Kidney (tissue), 13 donors: ENCODE measurements at regions not wholly inside any gene's neighbourhood (a gene's known extent, or its start where the extent isn't known, plus 50 kb on each side); places are given as distances from the start of the nearest gene placed in this dataset.

Experiments used
- DNase-seq, 5 donors: peaks; one replicate each; pipeline ENCODE4 v3.0.0-alpha.2; 2013 to 2020
- FAIRE-seq: peaks from 2 replicates; lab custom pipeline; 2012; peaks lifted over from hg19 to GRCh38; lab: Jason Lieb, UNC
- H3K27ac ChIP-seq, 2 donors: one replicate each; pipeline ENCODE4 v1.7.0; 2013; ENCODE audit warnings: low read depth in 2 of 2, low read length in 2 of 2, inconsistent platforms in 1 of 2
- H3K27me3 ChIP-seq: one replicate; pipeline ENCODE4 v1.7.1; 2013; ENCODE audit warnings: low read length, inconsistent platforms; ENCODE audit not compliant: control insufficient read depth, insufficient read depth
- H3K36me3 ChIP-seq, 3 donors: one replicate each; pipeline versions ENCODE4 v1.7.0 to v1.7.1; 2013; ENCODE audit warnings: low read length in 3 of 3, control low read depth in 1 of 3, inconsistent platforms in 1 of 3; ENCODE audit not compliant: insufficient read depth in 3 of 3, control insufficient read depth in 2 of 3
- H3K4me1 ChIP-seq, 3 donors: one replicate each; pipeline versions ENCODE4 v1.7.0 to v1.7.1; 2013; ENCODE audit warnings: low read length in 3 of 3, inconsistent platforms in 1 of 3, low read depth in 1 of 3; ENCODE audit not compliant: control insufficient read depth in 2 of 3, insufficient read depth in 2 of 3
- H3K4me3 ChIP-seq, 3 donors: one replicate each; pipeline versions ENCODE4 v1.7.0 to v1.8.1; 2013; ENCODE audit warnings: low read length in 3 of 3, control low read depth in 1 of 3, inconsistent platforms in 1 of 3
- H3K9ac ChIP-seq, 3 donors: one replicate each; pipeline versions ENCODE4 v1.7.0 to v1.7.1; 2013; ENCODE audit warnings: low read length in 3 of 3, control low read depth in 1 of 3, inconsistent platforms in 1 of 3
- H3K9me3 ChIP-seq, 3 donors: one replicate each; pipeline versions ENCODE4 v1.7.0 to v1.7.1; 2013; ENCODE audit warnings: low read length in 3 of 3, control low read depth in 1 of 3, inconsistent platforms in 1 of 3; ENCODE audit not compliant: control insufficient read depth in 2 of 3, insufficient read depth in 1 of 3
- CTCF ChIP-seq: IDR thresholded peaks from 3 replicates; pipeline ENCODE4 v1.5.1; 2012; ENCODE audit warnings: mild to moderate bottlenecking, moderate library complexity, borderline replicate concordance; ENCODE audit not compliant: insufficient read depth; ENCODE audit errors: extremely low read depth
- intact Hi-C: fragments of 100-400 bp; cut with DNase I; formaldehyde crosslinking; loops from one replicate; pipeline ENCODE4 v1.11.1; 2022
- donor health status: control.
- donor health status: control.
- donor health status: control.
- donor health status: control.
- donor health status: control.
- donor health status: DM: yes; HTN: yes; CAD: no.
- donor health status: Normal renal cell carcinoma (clear cell type).

- no peak overlapping the region for H3K4me3 ChIP-seq
- FAIRE-seq, result no peak
These were observed 224.0 kb downstream of the HNRNPD start for GRCh38 chr4:82149750-82150149.

GRCh38 chr4:82145850-82146249 lies 227.9 kb downstream of the HNRNPD start:
- Histone ChIP-seq H3K9me3 (no peaks in the 10 kb centered on the region), H3K4me1 (no peaks in the 10 kb centered on the region), H3K27me3 (no peaks in the 10 kb centered on the region), H3K4me3 (no peak overlapping the region), H3K36me3 (no peaks in the 10 kb centered on the region), H3K9ac (no peak overlapping the region), H3K27ac (no peak overlapping the region)
- intact Hi-C loops, result no loop called here
- no peak for TF ChIP-seq CTCF
- no peak for FAIRE-seq
- DNase-seq, result no peak

More at GRCh38 chr4:82149750-82150149, 224.0 kb downstream of the HNRNPD start:
- H3K36me3 ChIP-seq, result no peaks in the 10 kb centered on the region
- H3K27ac ChIP-seq, result no peak overlapping the region
- DNase-seq, result no peak
- no peak overlapping the region for H3K9ac ChIP-seq
- no peaks in the 10 kb centered on the region for H3K27me3 ChIP-seq
- H3K4me1 ChIP-seq, result no peaks in the 10 kb centered on the region
- H3K9me3 ChIP-seq, result peaks cover 0 to 4% (median 0%) of the 10 kb centered on the region in 3 donors
- intact Hi-C loops, result no loop called here
- no peak for TF ChIP-seq CTCF

GRCh38 chr4:82140422-82140821 lies 233.4 kb downstream of the HNRNPD start:
- no peak overlapping the region for H3K27ac ChIP-seq
- no peak overlapping the region for H3K4me3 ChIP-seq
- no peaks in the 10 kb centered on the region for H3K4me1 ChIP-seq
- H3K9ac ChIP-seq, result no peak overlapping the region
- intact Hi-C loops, result no loop called here
- TF ChIP-seq CTCF, result no peak
- no peak for FAIRE-seq
- H3K9me3 ChIP-seq, result no peaks in the 10 kb centered on the region
- H3K27me3 ChIP-seq, result no peaks in the 10 kb centered on the region
- H3K36me3 ChIP-seq, result no peaks in the 10 kb centered on the region
- DNase-seq, result no peak

GRCh38 chr4:82139287-82139686 lies 234.5 kb downstream of the HNRNPD start:
- DNase-seq, result no peak
- no peak overlapping the region for H3K9ac ChIP-seq
- no peak overlapping the region for H3K27ac ChIP-seq
- no peaks in the 10 kb centered on the region for H3K9me3 ChIP-seq
- no peak for FAIRE-seq
- intact Hi-C loops, result no loop called here
- no peaks in the 10 kb centered on the region for H3K36me3 ChIP-seq
- no peak for TF ChIP-seq CTCF
- no peaks in the 10 kb centered on the region for H3K27me3 ChIP-seq
- no peaks in the 10 kb centered on the region for H3K4me1 ChIP-seq
- no peak overlapping the region for H3K4me3 ChIP-seq
